ENCODE measurements at regions not wholly inside any gene's neighbourhood (a gene's known extent, or its start where the extent isn't known, plus 50 kb on each side); places are given as distances from the start of the nearest gene placed in this dataset.

DNA sequence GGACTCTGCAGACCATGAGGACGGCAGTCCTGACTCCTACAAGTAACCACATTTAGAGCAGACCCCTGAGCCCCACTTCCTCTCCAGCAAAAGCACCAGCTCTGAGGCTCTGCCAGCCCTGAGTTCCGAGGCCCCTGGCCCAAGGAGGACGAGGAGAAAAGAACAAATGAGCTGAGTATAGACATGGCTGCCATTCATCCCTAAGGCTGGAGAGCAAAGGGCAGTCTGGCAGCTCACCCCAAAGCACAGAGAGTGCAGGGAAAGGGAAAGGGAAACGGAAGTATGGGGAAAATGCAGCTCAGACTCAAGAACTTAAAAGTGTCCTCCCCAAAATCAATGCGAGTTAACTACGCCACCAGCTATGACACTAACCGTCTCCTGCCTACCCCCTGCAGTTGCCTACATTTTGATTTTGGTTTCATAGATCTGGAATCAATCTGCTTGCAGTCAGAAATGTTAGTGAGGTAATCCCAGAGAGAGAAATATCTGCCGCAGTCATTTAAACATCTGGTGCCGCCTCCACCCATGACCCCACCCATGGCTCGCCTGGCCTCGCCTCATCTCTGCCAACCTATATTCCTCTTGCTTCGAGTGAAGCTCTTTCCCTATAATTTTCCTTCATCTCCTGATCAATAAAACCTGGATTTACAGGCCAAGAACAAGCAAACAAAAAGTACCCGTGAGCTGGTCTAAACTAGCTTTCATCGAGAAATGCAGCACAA is 49.6 kb upstream of the AFDN start:
- Histone ChIP-seq H3K9ac (ENCODE audit: insufficient read depth, low read depth, low read length) (no peak overlapping the region), H3K4me3 (replicated peaks in 1 of 3; ENCODE audit: insufficient read depth in 1 of 3, low read depth in 2 of 3, low read length in 3 of 3) (no peak overlapping the region), H2AFZ (ENCODE audit: low read length) (peak overlapping the region; percentile 71), H3K79me2 (ENCODE audit: insufficient read depth, low read length) (no peaks in the 10 kb centered on the region), H3K27ac (ENCODE audit: extremely low read length, insufficient read depth, low read length) (no peak overlapping the region), H4K20me1 (ENCODE audit: insufficient read depth, low read length) (no peaks in the 10 kb centered on the region), H3K4me1 (ENCODE audit: insufficient read depth, low read length) (peaks cover 33% of the 10 kb centered on the region), H3K36me3 (replicated peaks in 1 of 2; ENCODE audit: control insufficient read depth in 1 of 2, insufficient read depth in 2 of 2, low read length in 2 of 2) (no peaks in the 10 kb centered on the region), H3K9me3 (ENCODE audit: low read length) (no peaks in the 10 kb centered on the region), H3K4me2 (ENCODE audit: low read depth, low read length) (no peak overlapping the region), H3K27me3 (ENCODE audit: control insufficient read depth in 1 of 2, insufficient read depth in 2 of 2, low read length in 2 of 2) (no peaks in the 10 kb centered on the region; a peak in 1 of 5 replicates)
- TF ChIP-seq, protein P1, sequence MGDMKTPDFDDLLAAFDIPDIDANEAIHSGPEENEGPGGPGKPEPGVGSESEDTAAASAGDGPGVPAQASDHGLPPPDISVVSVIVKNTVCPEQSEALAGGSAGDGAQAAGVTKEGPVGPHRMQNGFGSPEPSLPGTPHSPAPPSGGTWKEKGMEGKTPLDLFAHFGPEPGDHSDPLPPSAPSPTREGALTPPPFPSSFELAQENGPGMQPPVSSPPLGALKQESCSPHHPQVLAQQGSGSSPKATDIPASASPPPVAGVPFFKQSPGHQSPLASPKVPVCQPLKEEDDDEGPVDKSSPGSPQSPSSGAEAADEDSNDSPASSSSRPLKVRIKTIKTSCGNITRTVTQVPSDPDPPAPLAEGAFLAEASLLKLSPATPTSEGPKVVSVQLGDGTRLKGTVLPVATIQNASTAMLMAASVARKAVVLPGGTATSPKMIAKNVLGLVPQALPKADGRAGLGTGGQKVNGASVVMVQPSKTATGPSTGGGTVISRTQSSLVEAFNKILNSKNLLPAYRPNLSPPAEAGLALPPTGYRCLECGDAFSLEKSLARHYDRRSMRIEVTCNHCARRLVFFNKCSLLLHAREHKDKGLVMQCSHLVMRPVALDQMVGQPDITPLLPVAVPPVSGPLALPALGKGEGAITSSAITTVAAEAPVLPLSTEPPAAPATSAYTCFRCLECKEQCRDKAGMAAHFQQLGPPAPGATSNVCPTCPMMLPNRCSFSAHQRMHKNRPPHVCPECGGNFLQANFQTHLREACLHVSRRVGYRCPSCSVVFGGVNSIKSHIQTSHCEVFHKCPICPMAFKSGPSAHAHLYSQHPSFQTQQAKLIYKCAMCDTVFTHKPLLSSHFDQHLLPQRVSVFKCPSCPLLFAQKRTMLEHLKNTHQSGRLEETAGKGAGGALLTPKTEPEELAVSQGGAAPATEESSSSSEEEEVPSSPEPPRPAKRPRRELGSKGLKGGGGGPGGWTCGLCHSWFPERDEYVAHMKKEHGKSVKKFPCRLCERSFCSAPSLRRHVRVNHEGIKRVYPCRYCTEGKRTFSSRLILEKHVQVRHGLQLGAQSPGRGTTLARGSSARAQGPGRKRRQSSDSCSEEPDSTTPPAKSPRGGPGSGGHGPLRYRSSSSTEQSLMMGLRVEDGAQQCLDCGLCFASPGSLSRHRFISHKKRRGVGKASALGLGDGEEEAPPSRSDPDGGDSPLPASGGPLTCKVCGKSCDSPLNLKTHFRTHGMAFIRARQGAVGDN (CRISPR knock-in tag; IDR thresholded peaks at IDR 0.05), result peak; percentile 35; the same call in 1 of the 2 replicates
- TF ChIP-seq JARID2 (CRISPR knock-in tag; IDR thresholded peaks at IDR 0.05; ENCODE audit: insufficient replicate concordance), result peak; percentile 20
- no peak for TF ChIP-seq CBX2 (IDR thresholded peaks at IDR 0.05; ENCODE audit: low read depth, low read length)
- no peak for TF ChIP-seq CBX2 (CRISPR knock-in tag; IDR thresholded peaks at IDR 0.05; ENCODE audit: low read depth)
- FAIRE-seq, result no peak
- WGBS (ENCODE audit: low lambda C conversion rate), result 86% methylated on average over 14 of the region's 14 CpGs
- peak; percentile 38; the same call in 2 of the 3 replicates for ATAC-seq
- ChIA-PET POLR2A (interaction anchor here (1.2 to 2.4 kb wide), 2 partner anchors 15 to 94 kb away, joined by 3 to 11 read pairs; no protein-coding TSS in a partner anchor), CTCF (ENCODE audit: low intra/inter-chr PET ratio, low total read pairs) (no interaction called here)
- intact Hi-C loops (cut with micrococcal nuclease; ENCODE audit: unreplicated experiment), result no loop called here
- no peak for DNase-seq (ENCODE audit: low spot score)
- in situ Hi-C loops (cut with HindIII; ENCODE audit: extremely low pct_ligation_motif_present, low pct_unique_long_range_greater_than_20kb), result no loop called here
- BruUV-seq (replicated peaks), result no TSS peak
